Upper lobe of left lung (tissue), 6 donors: ENCODE measurements at regions not wholly inside any gene's neighbourhood (a gene's known extent, or its start where the extent isn't known, plus 50 kb on each side); places are given as distances from the start of the nearest gene placed in this dataset.

ENCODE experiments used
- ATAC-seq, 2 donors: fragments of 200-7000 bp; cut with Tn5 transposase; one replicate each; pipeline ENCODE4 v1.9.1; 2022; ENCODE audit warnings: mild to moderate bottlenecking in 2 of 2, moderate library complexity in 2 of 2; ENCODE audit not compliant: low FRiP score in 2 of 2
- DNase-seq, 2 donors: peaks; one replicate each; pipeline ENCODE4 v3.0.0-alpha.2; 2019 to 2020
- H3K27ac ChIP-seq, 4 donors: fragments of 200-600 bp; sonication (generic); one replicate each; pipeline ENCODE4 v1.5.1; 2016 to 2019
- H3K27me3 ChIP-seq, 4 donors: fragments of 200-600 bp; sonication (generic); one replicate each; pipeline ENCODE4 v1.5.1; 2017 to 2019
- H3K36me3 ChIP-seq, 4 donors: fragments of 200-600 bp; sonication (generic); one replicate each; pipeline ENCODE4 v1.5.1; 2016 to 2019
- H3K4me1 ChIP-seq, 4 donors: fragments of 200-600 bp; sonication (generic); one replicate each; pipeline ENCODE4 v1.5.1; 2018 to 2019
- H3K4me3 ChIP-seq, 4 donors: fragments of 200-600 bp; sonication (generic); one replicate each; pipeline ENCODE4 v1.5.1; 2017 to 2019; ENCODE audit warnings: mild to moderate bottlenecking in 2 of 4, moderate library complexity in 1 of 4
- H3K9me3 ChIP-seq, 4 donors: fragments of 200-600 bp; sonication (generic); one replicate each; pipeline ENCODE4 v1.5.1; 2018 to 2019
- CTCF ChIP-seq, 6 experiments: fragments of 450-650 bp in 4 of 6; fragments of 200-600 bp in 2 of 6; sonication (generic) in 2 of 6; IDR thresholded peaks; one replicate each; pipeline ENCODE4 v1.5.1; 2016 to 2019; ENCODE audit warnings: antibody characterized with exemption in 6 of 6
- EP300 ChIP-seq, 4 donors: sonication (generic); formaldehyde crosslinking; IDR thresholded peaks; one replicate each; pipeline ENCODE4 v1.5.1; 2017; ENCODE audit warnings: antibody characterized with exemption in 4 of 4, control low read depth in 2 of 4
- POLR2A ChIP-seq, 4 donors: fragments of 450-650 bp; IDR thresholded peaks; one replicate each; pipeline ENCODE4 v1.5.1; 2016 to 2017; ENCODE audit warnings: antibody characterized with exemption in 4 of 4, mild to moderate bottlenecking in 2 of 4
- POLR2AphosphoS5 ChIP-seq, 2 donors: sonication (generic); formaldehyde crosslinking; IDR thresholded peaks; one replicate each; pipeline ENCODE4 v1.5.1; 2017; ENCODE audit warnings: antibody characterized with exemption in 2 of 2
- WGBS, 2 donors: methylation state at CpG; one replicate each; pipeline ENCODE4 v1.1.5; 2017 to 2018; 5-methylcytosine and 5-hydroxymethylcytosine counted together
- donor health status: DM: no; HTN: no; CAD: no; lungs with moderate emphysema.
- donor health status: DM: no; HTN: yes; CAD: no; lungs with severe emphysema.

- TF ChIP-seq EP300 (IDR thresholded peaks at IDR 0.05) (no peak), POLR2AphosphoS5 (IDR thresholded peaks at IDR 0.05) (no peak)
- Histone ChIP-seq H3K4me1 (no peaks in the 10 kb centered on the region), H3K27ac (no peak overlapping the region), H3K36me3 (no peaks in the 10 kb centered on the region), H3K9me3 (no peaks in the 10 kb centered on the region), H3K4me3 (no peak overlapping the region), H3K27me3 (no peaks in the 10 kb centered on the region)
- no peak for DNase-seq
- WGBS, 2 donors: 68 to 73% methylated on average over 3 of the region's 3 CpGs
- ATAC-seq: no peak
These were observed 438.8 kb upstream of the TGFBR2 start for GRCh38 chr3:30167541-30168011.

- TF ChIP-seq POLR2A (IDR thresholded peaks at IDR 0.05) (no peak), POLR2AphosphoS5 (IDR thresholded peaks at IDR 0.05) (no peak), CTCF (IDR thresholded peaks at IDR 0.05) (no peak), EP300 (IDR thresholded peaks at IDR 0.05) (no peak)
- Histone ChIP-seq H3K4me1 (no peaks in the 10 kb centered on the region), H3K27ac (no peak overlapping the region), H3K27me3 (no peaks in the 10 kb centered on the region), H3K4me3 (no peak overlapping the region), H3K36me3 (no peaks in the 10 kb centered on the region), H3K9me3 (no peaks in the 10 kb centered on the region)
- DNase-seq (no peak), ATAC-seq (no peak)
These were observed 436.9 kb upstream of the TGFBR2 start for GRCh38 chr3:30169487-30169886.

- WGBS, 2 donors: 73 to 86% methylated on average over 2 of the region's 2 CpGs
These were observed 435.5 kb upstream of the TGFBR2 start for GRCh38 chr3:30170681-30171438.

GRCh38 chr3:30174357-30174756, 432.0 kb upstream of the TGFBR2 start:
- Histone ChIP-seq H3K9me3 (no peaks in the 10 kb centered on the region), H3K27ac (no peak overlapping the region), H3K4me1 (no peaks in the 10 kb centered on the region), H3K4me3 (no peak overlapping the region), H3K27me3 (no peaks in the 10 kb centered on the region), H3K36me3 (no peaks in the 10 kb centered on the region)
- DNase-seq (no peak), ATAC-seq (no peak)
- TF ChIP-seq EP300 (IDR thresholded peaks at IDR 0.05): no peak
- TF ChIP-seq POLR2AphosphoS5 (IDR thresholded peaks at IDR 0.05): no peak
- no peak for TF ChIP-seq CTCF (IDR thresholded peaks at IDR 0.05)
- TF ChIP-seq POLR2A (IDR thresholded peaks at IDR 0.05): no peak

More at GRCh38 chr3:30170681-30171438, 435.5 kb upstream of the TGFBR2 start:
- H3K9me3 ChIP-seq: no peaks in the 10 kb centered on the region
- H3K4me1 ChIP-seq: no peaks in the 10 kb centered on the region
- no peak for TF ChIP-seq POLR2AphosphoS5 (IDR thresholded peaks at IDR 0.05)
- TF ChIP-seq CTCF (IDR thresholded peaks at IDR 0.05): no peak
- TF ChIP-seq POLR2A (IDR thresholded peaks at IDR 0.05): no peak
- TF ChIP-seq EP300 (IDR thresholded peaks at IDR 0.05): no peak
- ATAC-seq (no peak), DNase-seq (no peak)
- no peaks in the 10 kb centered on the region for H3K36me3 ChIP-seq
- H3K27me3 ChIP-seq: no peaks in the 10 kb centered on the region
- H3K27ac ChIP-seq: no peak overlapping the region
- H3K4me3 ChIP-seq: no peak overlapping the region

GRCh38 chr3:30180310-30181177, 425.9 kb upstream of the TGFBR2 start:
- Histone ChIP-seq H3K27ac (no peak overlapping the region), H3K9me3 (no peaks in the 10 kb centered on the region), H3K27me3 (no peaks in the 10 kb centered on the region), H3K4me1 (no peaks in the 10 kb centered on the region), H3K36me3 (no peaks in the 10 kb centered on the region), H3K4me3 (no peak overlapping the region)
- DNase-seq (no peak), ATAC-seq (peak in 1 of 2 donors; percentile 56)
- WGBS, 2 donors: 75 to 87% methylated on average over 4 of the region's 4 CpGs
- TF ChIP-seq POLR2A (IDR thresholded peaks at IDR 0.05) (no peak), CTCF (IDR thresholded peaks at IDR 0.05) (no peak), POLR2AphosphoS5 (IDR thresholded peaks at IDR 0.05) (no peak), EP300 (IDR thresholded peaks at IDR 0.05) (no peak)
